K562 (cell line): ENCODE measurements at regions not wholly inside any gene's neighbourhood (a gene's known extent, or its start where the extent isn't known, plus 50 kb on each side); places are given as distances from the start of the nearest gene placed in this dataset.

Experiments used
- ATAC-seq: fragments of 200-7000 bp; cut with Tn5 transposase; 3 replicates; pipeline ENCODE4 v1.9.1; 2020; ENCODE audit warnings: moderate library complexity
- BruUV-seq: library from RNA; stranded (reverse); fragments of 400-500 nt; replicated peaks from 2 replicates; lab custom pipeline; 2021; lab: Mats Ljungman, UMichigan
- CTCF ChIA-PET: fragments of 300-600 bp; formaldehyde crosslinking; extraction: SDS; loops from one replicate; lab custom pipeline; 2021; ENCODE audit warnings: low intra/inter-chr PET ratio; lab: Yijun Ruan, JAX
- POLR2A ChIA-PET: fragments of 300-600, 350-650 bp; sonication (Branson Sonifier 250); formaldehyde crosslinking; extraction: SDS; loops from one replicate; lab custom pipeline; 2021; ENCODE audit warnings: antibody characterized with exemption, inconsistent platforms; lab: Yijun Ruan, JAX
- DNase-seq, 4 experiments: peaks; one replicate each; pipeline versions ENCODE4 v3.0.0 to v3.0.0-alpha.2; 2011 to 2018; ENCODE audit warnings: low spot score in 3 of 4, mixed read lengths in 3 of 4; ENCODE audit errors: extremely low read depth in 1 of 4
- FAIRE-seq: peaks from 2 replicates; lab custom pipeline; 2011; peaks lifted over from hg19 to GRCh38; lab: Jason Lieb, UNC
- H2AFZ ChIP-seq: 2 replicates; pipeline ENCODE4 v1.6.0; 2011; ENCODE audit warnings: low read depth, low read length, control low read depth, inconsistent platforms
- H3K27ac ChIP-seq: fragments of 200-600 bp; 3 replicates; pipeline ENCODE4 v1.8.0; 2011; ENCODE audit warnings: low read depth, mild to moderate bottlenecking, control low read depth, inconsistent platforms, low read length, moderate library complexity, mixed read lengths; ENCODE audit errors: extremely low read depth
- H3K27me3 ChIP-seq, 2 experiments: fragments of 300-600 bp in 1 of 2; 2 replicates in 1 of 2; 3 replicates in 1 of 2; pipeline versions ENCODE4 v1.6.0 to v1.8.0; 2011; ENCODE audit warnings: inconsistent platforms in 2 of 2, low read length in 2 of 2, mild to moderate bottlenecking in 1 of 2, mixed read lengths in 1 of 2, moderate library complexity in 1 of 2; ENCODE audit not compliant: control insufficient read depth in 2 of 2, insufficient read depth in 2 of 2
- H3K36me3 ChIP-seq: fragments of 300-600 bp; 3 replicates; pipeline ENCODE4 v1.8.0; 2011; ENCODE audit warnings: mild to moderate bottlenecking, low read length, inconsistent platforms; ENCODE audit not compliant: control insufficient read depth, insufficient read depth
- H3K4me1 ChIP-seq, 2 experiments: fragments of 200-600 bp in 1 of 2; replicated peaks in 1 of 2; 2 replicates in 1 of 2; 3 replicates in 1 of 2; pipeline versions ENCODE4 v1.5.1 to v1.8.0; 2011; ENCODE audit warnings: inconsistent platforms in 2 of 2, low read length in 2 of 2, mild to moderate bottlenecking in 1 of 2, mixed read lengths in 1 of 2, moderate library complexity in 1 of 2; ENCODE audit not compliant: control insufficient read depth in 2 of 2, insufficient read depth in 2 of 2
- H3K4me2 ChIP-seq: 2 replicates; pipeline ENCODE4 v1.6.1; 2011; ENCODE audit warnings: low read length, control low read depth, inconsistent platforms, mixed read lengths; ENCODE audit not compliant: insufficient read depth
- H3K4me3 ChIP-seq: fragments of 200-600 bp; sonication (generic), shearing (Covaris generic); 2 replicates; pipeline ENCODE4 v1.5.1; 2016; ENCODE audit warnings: control low read depth, inconsistent platforms
- H3K79me2 ChIP-seq: fragments of 200-600 bp; 3 replicates; pipeline ENCODE4 v1.8.0; 2011; ENCODE audit warnings: low read length, inconsistent platforms; ENCODE audit not compliant: control insufficient read depth, insufficient read depth
- H3K9ac ChIP-seq, 2 experiments: 2 replicates each; pipeline versions ENCODE4 v1.6.0 to v1.6.1; 2011; ENCODE audit warnings: low read depth in 2 of 2, low read length in 2 of 2, control low read depth in 1 of 2, inconsistent platforms in 1 of 2, mild to moderate bottlenecking in 1 of 2, mixed read lengths in 1 of 2; ENCODE audit not compliant: insufficient read depth in 1 of 2
- H3K9me1 ChIP-seq: one replicate; pipeline ENCODE4 v1.6.0; 2011; ENCODE audit warnings: inconsistent platforms, mild to moderate bottlenecking, low read length, moderate library complexity; ENCODE audit not compliant: control insufficient read depth, insufficient read depth
- H3K9me3 ChIP-seq: replicated peaks from 2 replicates; pipeline ENCODE4 v1.5.1; 2011; ENCODE audit warnings: low read depth, low read length, inconsistent platforms; ENCODE audit not compliant: control insufficient read depth, insufficient read depth
- H4K20me1 ChIP-seq: replicated peaks from 2 replicates; pipeline ENCODE4 v1.6.1; 2011; ENCODE audit warnings: low read length, inconsistent platforms, mixed read lengths; ENCODE audit not compliant: control insufficient read depth, insufficient read depth
- ATF2 ChIP-seq: sonication (generic); formaldehyde crosslinking; IDR thresholded peaks from 2 replicates; pipeline ENCODE4 v1.8.1; 2022; ENCODE audit warnings: missing genetic modification reagents
- ATF6 ChIP-seq: sonication (generic); formaldehyde crosslinking; IDR thresholded peaks from 2 replicates; pipeline ENCODE4 v1.4.0; 2020; ENCODE audit warnings: mild to moderate bottlenecking, missing genetic modification reagents
- BMI1 ChIP-seq: fragments of 150-350 bp; IDR thresholded peaks from 2 replicates; pipeline ENCODE4 v1.6.1; 2014; ENCODE audit warnings: low read length
- CBFA2T2 ChIP-seq: fragments of 450-650 bp; conservative IDR thresholded peaks from 2 replicates; pipeline ENCODE4 v1.6.1; 2017; ENCODE audit warnings: mild to moderate bottlenecking
- CBX8 ChIP-seq: fragments of 200-600 bp; sonication (generic); IDR thresholded peaks from 2 replicates; pipeline ENCODE4 v1.6.1; 2012; ENCODE audit warnings: borderline replicate concordance, mixed run types, low read depth, mild to moderate bottlenecking, moderate library complexity, mixed read lengths, low read length, control low read depth, inconsistent platforms; ENCODE audit not compliant: poor library complexity, severe bottlenecking; ENCODE audit errors: extremely low read depth
- NFXL1 ChIP-seq: fragments of 450-650 bp; formaldehyde crosslinking; IDR thresholded peaks from 2 replicates; pipeline ENCODE4 v1.4.0; 2021; ENCODE audit warnings: mild to moderate bottlenecking
- NFYB ChIP-seq: IDR thresholded peaks from 2 replicates; pipeline ENCODE4 v1.6.1; 2011; ENCODE audit warnings: mild to moderate bottlenecking, moderate library complexity; ENCODE audit not compliant: insufficient read length; ENCODE audit errors: extremely low read depth
- TAL1 ChIP-seq: fragments of 450-650 bp; IDR thresholded peaks from 2 replicates; pipeline ENCODE4 v1.6.1; 2016; ENCODE audit warnings: mild to moderate bottlenecking
- ZNF780A ChIP-seq: fragments of 250-450 bp; sonication (Bioruptor Pico); IDR thresholded peaks from 2 replicates; pipeline ENCODE4 v1.5.0; 2021; ENCODE audit warnings: mild to moderate bottlenecking
- ZNF830 ChIP-seq: fragments of 250-450 bp; sonication (Bioruptor Pico); IDR thresholded peaks from 2 replicates; pipeline ENCODE4 v1.5.0; 2021; ENCODE audit warnings: mild to moderate bottlenecking
- WGBS: fragments of 100-300 bp; shearing (Covaris generic); methylation state at CpG from one replicate; pipeline ENCODE4 v1.1.6; 2016; ENCODE audit warnings: low coverage, mixed read lengths; ENCODE audit not compliant: insufficient coverage; ENCODE audit errors: missing lambda C conversion rate; 5-methylcytosine and 5-hydroxymethylcytosine counted together
- in situ Hi-C: fragments of 300-500 bp; cut with MboI; formaldehyde crosslinking; loops from 4 replicates; pipeline ENCODE4 v1.15.0; 2018; ENCODE audit warnings: inconsistent platforms, mixed read lengths
- intact Hi-C: fragments of 100-400 bp; cut with micrococcal nuclease; formaldehyde crosslinking; loops from 2 replicates; pipeline ENCODE4 v1.14.2; 2022

- Histone ChIP-seq H3K9me3 (no peaks in the 10 kb centered on the region), H4K20me1 (no peaks in the 10 kb centered on the region), H3K9me1 (no peaks in the 10 kb centered on the region), H3K27me3 (peaks cover 0 to 5% of the 10 kb centered on the region in 2 experiments; a peak in 2 of 5 replicates), H3K4me1 (no peaks in the 10 kb centered on the region), H3K27ac (no peak overlapping the region), H3K36me3 (no peaks in the 10 kb centered on the region), H3K9ac (no peak overlapping the region), H3K4me3 (no peak overlapping the region), H3K79me2 (no peaks in the 10 kb centered on the region), H2AFZ (no peak overlapping the region), H3K4me2 (no peak overlapping the region)
- CTCF ChIA-PET: no interaction called here
- POLR2A ChIA-PET: interaction anchor here (0.6 kb wide), 1 partner anchor 49 kb away, joined by 3 read pairs; no protein-coding TSS in a partner anchor
- no TSS peak for BruUV-seq
- DNase-seq (no peak), FAIRE-seq (no peak), ATAC-seq (no peak)
- no peak for TF ChIP-seq BMI1
- WGBS: 0% methylated on average over 7 of the region's 7 CpGs
- in situ Hi-C loops (no loop called here), intact Hi-C loops (no loop called here)
Measured at GRCh38 chr4:56247646-56248045, 139.6 kb downstream of the AASDH start.

GRCh38 chr4:56246233-56246610, 141.1 kb downstream of the AASDH start:
- BruUV-seq: no TSS peak
- CTCF ChIA-PET: no interaction called here
- in situ Hi-C loops: no loop called here

More at GRCh38 chr4:56246233-56246610, 141.1 kb downstream of the AASDH start:
- H3K27me3 ChIP-seq: peaks cover 4 to 6% of the 10 kb centered on the region in 2 experiments; a peak in 2 of 5 replicates
- no peak for FAIRE-seq
- H2AFZ ChIP-seq: no peak overlapping the region
- POLR2A ChIA-PET: interaction anchor here (1.0 kb wide), 1 partner anchor 31 kb away, joined by 3 read pairs; no protein-coding TSS in a partner anchor
- H3K9me1 ChIP-seq: no peaks in the 10 kb centered on the region
- intact Hi-C loops: no loop called here
- H4K20me1 ChIP-seq: no peaks in the 10 kb centered on the region
- H3K9ac ChIP-seq: no peak overlapping the region
- H3K27ac ChIP-seq: no peak overlapping the region
- H3K4me2 ChIP-seq: no peak overlapping the region
- ATAC-seq: no peak
- no peaks in the 10 kb centered on the region for H3K36me3 ChIP-seq
- no peak overlapping the region for H3K4me3 ChIP-seq
- DNase-seq: no peak
- 0% methylated on average over 3 of the region's 3 CpGs for WGBS
- H3K4me1 ChIP-seq: no peaks in the 10 kb centered on the region
- no peak for TF ChIP-seq ATF6 (CRISPR knock-in tag)
- TF ChIP-seq ZNF830 (CRISPR knock-in tag): no peak
- no peak for TF ChIP-seq NFXL1 (CRISPR knock-in tag)
- no peak for TF ChIP-seq ATF2 (CRISPR knock-in tag)
- no peak for TF ChIP-seq CBFA2T2
- TF ChIP-seq ZNF780A (CRISPR knock-in tag): no peak
- TF ChIP-seq NFYB: no peak
- TF ChIP-seq CBX8: no peak
- TF ChIP-seq TAL1: no peak
- H3K79me2 ChIP-seq: no peaks in the 10 kb centered on the region
- H3K9me3 ChIP-seq: no peaks in the 10 kb centered on the region
